Gastrocnemius medialis (tissue), 4 donors: ENCODE measurements at regions not wholly inside any gene's neighbourhood (a gene's known extent, or its start where the extent isn't known, plus 50 kb on each side); places are given as distances from the start of the nearest gene placed in this dataset.

ENCODE experiments used
- ATAC-seq, 2 donors: fragments of 150-250 bp; one replicate each; pipeline ENCODE4 v1.9.1; 2016
- DNase-seq, 2 donors: peaks; one replicate each; pipeline ENCODE4 v3.0.0-alpha.2; 2019
- H3K27ac ChIP-seq, 4 donors: fragments of 200-600 bp; sonication (generic); 1 replicate in 1 of 4; 2 replicates in 3 of 4; pipeline ENCODE4 v1.5.1; 2016 to 2018; ENCODE audit warnings: mild to moderate bottlenecking in 2 of 4, moderate library complexity in 1 of 4
- H3K27me3 ChIP-seq, 3 donors: fragments of 200-600 bp; sonication (generic) in 2 of 3; 1 replicate in 1 of 3; 2 replicates in 2 of 3; pipeline versions ENCODE4 v1.5.1 to v1.6.0; 2016 to 2019; ENCODE audit warnings: mild to moderate bottlenecking in 1 of 3, moderate library complexity in 1 of 3
- H3K36me3 ChIP-seq, 2 donors: fragments of 200-600 bp; sonication (generic) in 1 of 2; one replicate each; pipeline ENCODE4 v1.5.1; 2017 to 2018
- H3K4me1 ChIP-seq, 2 donors: fragments of 200-600 bp; sonication (generic) in 1 of 2; one replicate each; pipeline ENCODE4 v1.5.1; 2016 to 2017; ENCODE audit warnings: mild to moderate bottlenecking in 2 of 2
- H3K4me3 ChIP-seq, 4 donors: fragments of 200-600 bp; sonication (generic) in 3 of 4; 1 replicate in 1 of 4; 2 replicates in 3 of 4; pipeline ENCODE4 v1.5.1; 2016 to 2019; ENCODE audit warnings: mild to moderate bottlenecking in 2 of 4
- H3K9me3 ChIP-seq, 3 donors: fragments of 200-600 bp; sonication (generic) in 2 of 3; 1 replicate in 1 of 3; 2 replicates in 2 of 3; pipeline ENCODE4 v1.5.1; 2016 to 2019
- CTCF ChIP-seq, 5 experiments: fragments of 450-650 bp in 3 of 5; fragments of 200-600 bp in 2 of 5; sonication (generic) in 2 of 5; IDR thresholded peaks in 4 of 5; conservative IDR thresholded peaks in 1 of 5; 1 replicate in 4 of 5; 2 replicates in 1 of 5; pipeline ENCODE4 v1.5.1; 2016 to 2019; ENCODE audit warnings: antibody characterized with exemption in 5 of 5, mild to moderate bottlenecking in 3 of 5, moderate library complexity in 3 of 5
- POLR2A ChIP-seq, 2 donors: fragments of 450-650 bp; IDR thresholded peaks; one replicate each; pipeline ENCODE4 v1.6.1; 2017; ENCODE audit warnings: antibody characterized with exemption in 2 of 2, mild to moderate bottlenecking in 2 of 2, moderate library complexity in 2 of 2
- in situ Hi-C, 4 donors: fragments of 200-750 bp; cut with MboI; loops; one replicate each; pipeline versions ENCODE4 v1.15.0 to v1.8.0; 2017; ENCODE audit warnings: low sequenced_read_pairs in 4 of 4
- intact Hi-C: fragments of 100-400 bp; cut with DNase I; formaldehyde crosslinking; loops from one replicate; pipeline ENCODE4 v1.15.1; 2023; ENCODE audit warnings: low total_unique reads

DNA sequence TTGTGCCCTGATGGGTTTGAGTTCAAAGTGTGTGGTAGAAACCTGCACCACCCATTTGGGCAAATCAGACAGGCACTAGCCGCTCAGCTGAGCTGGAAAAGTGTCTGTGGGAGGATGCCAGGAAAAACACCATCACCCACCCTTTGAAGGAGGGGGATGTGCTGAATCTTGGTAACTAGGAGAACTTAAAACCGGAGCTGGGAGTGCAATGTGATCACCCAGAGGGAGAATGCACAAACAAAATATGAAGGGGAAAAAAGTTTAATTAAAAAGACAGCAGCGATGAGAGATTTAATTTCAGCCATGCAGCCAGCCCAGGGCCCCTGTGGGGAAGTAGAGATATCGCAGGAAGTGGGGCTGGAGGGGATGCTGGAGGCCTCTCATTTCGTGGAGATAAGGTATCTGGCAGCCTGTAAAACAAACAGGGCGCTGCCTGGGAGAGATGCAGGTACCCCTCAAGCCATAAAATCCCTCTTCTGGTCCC, 86.8 kb upstream of the BCAR3 start:
- no peak overlapping the region for H3K4me3 ChIP-seq
- no peak for DNase-seq
- intact Hi-C loops (no loop called here), in situ Hi-C loops (no loop called here)
- H3K27me3 ChIP-seq: no peaks in the 10 kb centered on the region
- ATAC-seq: no peak
- H3K9me3 ChIP-seq: no peaks in the 10 kb centered on the region
- peaks cover 30% of the 10 kb centered on the region in 2 donors for H3K4me1 ChIP-seq
- no peak overlapping the region for H3K27ac ChIP-seq
- H3K36me3 ChIP-seq: no peaks in the 10 kb centered on the region
- TF ChIP-seq POLR2A (IDR thresholded peaks at IDR 0.05) (no peak), CTCF (IDR thresholded peaks at IDR 0.05 in 4 of 5, conservative IDR thresholded peaks at IDR 0.05 in 1 of 5) (no peak)

DNA sequence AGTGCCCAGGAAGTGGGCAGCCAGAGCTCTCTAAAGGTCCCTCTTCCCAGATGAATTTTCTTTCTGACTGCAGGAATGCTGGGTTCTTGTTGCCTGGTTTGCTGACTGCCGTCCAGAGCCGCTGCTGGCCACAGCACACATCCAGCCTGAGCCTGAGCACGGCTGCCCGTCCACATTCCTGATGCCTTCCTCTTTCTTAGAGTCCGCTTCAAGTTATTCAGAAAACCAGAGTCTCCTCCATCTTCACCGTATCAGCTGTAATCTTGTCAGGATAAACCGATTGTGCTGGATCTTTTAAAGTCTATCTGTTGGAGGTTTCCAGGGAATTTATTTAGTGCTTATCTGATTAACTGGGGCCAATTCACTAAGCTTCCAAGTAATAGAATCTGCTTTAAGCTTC, 84.8 kb upstream of the BCAR3 start:
- Histone ChIP-seq H3K4me1 (peaks cover 11 to 22% of the 10 kb centered on the region in 2 donors), H3K27me3 (no peaks in the 10 kb centered on the region), H3K9me3 (no peaks in the 10 kb centered on the region), H3K27ac (no peak overlapping the region), H3K4me3 (no peak overlapping the region), H3K36me3 (no peaks in the 10 kb centered on the region)
- ATAC-seq: no peak
- intact Hi-C loops: no loop called here
- in situ Hi-C loops: no loop called here
- TF ChIP-seq CTCF (IDR thresholded peaks at IDR 0.05 in 4 of 5, conservative IDR thresholded peaks at IDR 0.05 in 1 of 5) (no peak), POLR2A (IDR thresholded peaks at IDR 0.05) (no peak)
- no peak for DNase-seq

- no peak overlapping the region for H3K4me3 ChIP-seq
- ATAC-seq (no peak), DNase-seq (no peak)
- H3K27me3 ChIP-seq: no peaks in the 10 kb centered on the region
- in situ Hi-C loops: no loop called here
- peaks cover 11 to 22% of the 10 kb centered on the region in 2 donors for H3K4me1 ChIP-seq
- no peak overlapping the region for H3K27ac ChIP-seq
- no peaks in the 10 kb centered on the region for H3K9me3 ChIP-seq
- no peak for TF ChIP-seq POLR2A (IDR thresholded peaks at IDR 0.05)
- TF ChIP-seq CTCF (IDR thresholded peaks at IDR 0.05 in 4 of 5, conservative IDR thresholded peaks at IDR 0.05 in 1 of 5): no peak
- no peaks in the 10 kb centered on the region for H3K36me3 ChIP-seq
- intact Hi-C loops: no loop called here
Measured at GRCh38 chr1:93765099-93765498, 83.5 kb upstream of the BCAR3 start.

- Histone ChIP-seq H3K4me1 (peaks cover 11 to 17% of the 10 kb centered on the region in 2 donors), H3K27me3 (no peaks in the 10 kb centered on the region), H3K36me3 (no peaks in the 10 kb centered on the region), H3K4me3 (no peak overlapping the region), H3K9me3 (no peaks in the 10 kb centered on the region), H3K27ac (no peak overlapping the region)
- DNase-seq: no peak
- intact Hi-C loops (no loop called here), in situ Hi-C loops (no loop called here)
- TF ChIP-seq CTCF (IDR thresholded peaks at IDR 0.05 in 4 of 5, conservative IDR thresholded peaks at IDR 0.05 in 1 of 5): no peak
- no peak for ATAC-seq
Measured at GRCh38 chr1:93764366-93764750, 82.7 kb upstream of the BCAR3 start.

DNA sequence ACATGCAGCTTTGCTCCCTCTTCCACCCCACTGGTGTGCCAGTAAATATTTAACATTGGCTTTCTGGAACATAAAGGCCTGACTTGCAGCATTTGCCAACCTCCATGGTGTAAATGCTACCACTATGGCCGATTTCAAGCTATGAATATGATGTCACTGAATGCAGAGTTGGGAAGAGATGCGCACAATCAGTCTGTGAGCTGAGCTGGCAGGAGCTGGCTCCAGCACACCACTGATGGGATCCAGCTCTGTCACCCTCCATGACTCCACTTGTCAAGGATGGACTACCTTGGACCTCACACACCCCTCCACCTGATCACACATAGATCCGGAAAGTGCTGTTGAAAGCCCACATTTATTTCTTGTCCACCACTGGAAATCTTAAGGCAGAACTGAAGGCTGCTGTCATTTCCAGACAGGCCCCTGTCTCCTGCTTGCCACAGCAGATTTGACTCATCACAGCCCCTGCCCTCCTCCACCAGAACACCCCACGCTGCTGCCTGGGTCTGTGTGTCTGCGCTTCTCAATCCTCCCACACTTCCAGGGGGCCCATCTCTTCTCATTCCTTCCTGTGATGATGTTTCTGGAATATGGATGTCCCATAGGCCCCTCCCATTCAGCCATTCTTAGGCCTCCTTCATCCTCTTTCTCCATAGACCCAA, 82.2 kb upstream of the BCAR3 start:
- no peak for ATAC-seq
- H3K27ac ChIP-seq: no peak overlapping the region
- no peak for DNase-seq
- no peaks in the 10 kb centered on the region for H3K36me3 ChIP-seq
- no peak overlapping the region for H3K4me3 ChIP-seq
- intact Hi-C loops: no loop called here
- in situ Hi-C loops: no loop called here
- no peaks in the 10 kb centered on the region for H3K9me3 ChIP-seq
- peaks cover 6 to 12% of the 10 kb centered on the region in 2 donors for H3K4me1 ChIP-seq
- TF ChIP-seq POLR2A (IDR thresholded peaks at IDR 0.05): no peak
- no peaks in the 10 kb centered on the region for H3K27me3 ChIP-seq
